ENCODE measurements at regions not wholly inside any gene's neighbourhood (a gene's known extent, or its start where the extent isn't known, plus 50 kb on each side); places are given as distances from the start of the nearest gene placed in this dataset.

DNA sequence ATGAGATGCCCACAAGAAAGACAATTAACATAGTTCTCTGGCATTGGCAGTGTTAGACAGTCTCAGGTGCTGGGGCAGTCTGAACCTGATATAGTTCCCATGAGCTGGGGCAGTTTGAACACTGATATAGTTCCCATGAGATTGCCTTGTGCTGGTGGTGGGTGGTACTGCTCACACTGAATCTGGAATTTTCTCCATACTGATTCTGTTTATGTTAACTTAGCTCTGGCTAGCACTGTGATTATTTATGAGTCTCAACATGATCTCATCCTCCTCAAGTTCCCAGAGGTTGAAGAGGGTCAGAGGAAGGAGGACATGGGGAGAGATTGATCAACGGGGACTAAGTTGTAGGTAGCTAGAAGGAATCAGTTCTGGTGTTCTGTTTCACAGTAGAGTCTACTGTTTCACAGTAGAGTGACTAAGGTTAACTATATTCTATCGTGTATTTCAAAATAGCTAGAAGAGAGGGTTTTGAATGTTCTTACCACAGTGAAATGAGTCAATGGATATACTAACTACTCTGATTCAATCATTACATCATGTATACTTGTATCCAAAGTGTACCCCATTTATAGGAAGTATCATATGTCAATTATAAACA, 379.9 kb downstream of the ADAM29 start:
- no peaks in the 10 kb centered on the region for H3K4me1 ChIP-seq (ENCODE audit: insufficient read depth)
- no peaks in the 10 kb centered on the region for H3K27me3 Mint-ChIP-seq (ENCODE audit: insufficient read depth, low read depth, poor library complexity)
- H3K36me3 Mint-ChIP-seq (ENCODE audit: low read depth), result no peaks in the 10 kb centered on the region
- no peak overlapping the region for H3K4me3 Mint-ChIP-seq
- H3K4me2 ChIP-seq, result no peak overlapping the region
- no peaks in the 10 kb centered on the region for H4K20me1 ChIP-seq (replicated peaks; ENCODE audit: insufficient read depth)
- no peak overlapping the region for H3K27ac Mint-ChIP-seq
- H3K79me2 ChIP-seq (replicated peaks; ENCODE audit: insufficient read depth), result no peaks in the 10 kb centered on the region
- H3K36me3 ChIP-seq (ENCODE audit: insufficient read depth), result no peaks in the 10 kb centered on the region
- no peaks in the 10 kb centered on the region for H3K4me1 Mint-ChIP-seq
- H3K27me3 ChIP-seq (ENCODE audit: insufficient read depth), result no peaks in the 10 kb centered on the region
- TF ChIP-seq NANOG (IDR thresholded peaks at IDR 0.05; ENCODE audit: borderline replicate concordance) (no peak), JUNB (IDR thresholded peaks at IDR 0.05; ENCODE audit: unreplicated experiment) (no peak), EZH2phosphoT487 (IDR thresholded peaks at IDR 0.05; ENCODE audit: unreplicated experiment) (no peak), STAT1 (IDR thresholded peaks at IDR 0.05; ENCODE audit: unreplicated experiment) (no peak)
- TF ChIP-seq, protein P1, sequence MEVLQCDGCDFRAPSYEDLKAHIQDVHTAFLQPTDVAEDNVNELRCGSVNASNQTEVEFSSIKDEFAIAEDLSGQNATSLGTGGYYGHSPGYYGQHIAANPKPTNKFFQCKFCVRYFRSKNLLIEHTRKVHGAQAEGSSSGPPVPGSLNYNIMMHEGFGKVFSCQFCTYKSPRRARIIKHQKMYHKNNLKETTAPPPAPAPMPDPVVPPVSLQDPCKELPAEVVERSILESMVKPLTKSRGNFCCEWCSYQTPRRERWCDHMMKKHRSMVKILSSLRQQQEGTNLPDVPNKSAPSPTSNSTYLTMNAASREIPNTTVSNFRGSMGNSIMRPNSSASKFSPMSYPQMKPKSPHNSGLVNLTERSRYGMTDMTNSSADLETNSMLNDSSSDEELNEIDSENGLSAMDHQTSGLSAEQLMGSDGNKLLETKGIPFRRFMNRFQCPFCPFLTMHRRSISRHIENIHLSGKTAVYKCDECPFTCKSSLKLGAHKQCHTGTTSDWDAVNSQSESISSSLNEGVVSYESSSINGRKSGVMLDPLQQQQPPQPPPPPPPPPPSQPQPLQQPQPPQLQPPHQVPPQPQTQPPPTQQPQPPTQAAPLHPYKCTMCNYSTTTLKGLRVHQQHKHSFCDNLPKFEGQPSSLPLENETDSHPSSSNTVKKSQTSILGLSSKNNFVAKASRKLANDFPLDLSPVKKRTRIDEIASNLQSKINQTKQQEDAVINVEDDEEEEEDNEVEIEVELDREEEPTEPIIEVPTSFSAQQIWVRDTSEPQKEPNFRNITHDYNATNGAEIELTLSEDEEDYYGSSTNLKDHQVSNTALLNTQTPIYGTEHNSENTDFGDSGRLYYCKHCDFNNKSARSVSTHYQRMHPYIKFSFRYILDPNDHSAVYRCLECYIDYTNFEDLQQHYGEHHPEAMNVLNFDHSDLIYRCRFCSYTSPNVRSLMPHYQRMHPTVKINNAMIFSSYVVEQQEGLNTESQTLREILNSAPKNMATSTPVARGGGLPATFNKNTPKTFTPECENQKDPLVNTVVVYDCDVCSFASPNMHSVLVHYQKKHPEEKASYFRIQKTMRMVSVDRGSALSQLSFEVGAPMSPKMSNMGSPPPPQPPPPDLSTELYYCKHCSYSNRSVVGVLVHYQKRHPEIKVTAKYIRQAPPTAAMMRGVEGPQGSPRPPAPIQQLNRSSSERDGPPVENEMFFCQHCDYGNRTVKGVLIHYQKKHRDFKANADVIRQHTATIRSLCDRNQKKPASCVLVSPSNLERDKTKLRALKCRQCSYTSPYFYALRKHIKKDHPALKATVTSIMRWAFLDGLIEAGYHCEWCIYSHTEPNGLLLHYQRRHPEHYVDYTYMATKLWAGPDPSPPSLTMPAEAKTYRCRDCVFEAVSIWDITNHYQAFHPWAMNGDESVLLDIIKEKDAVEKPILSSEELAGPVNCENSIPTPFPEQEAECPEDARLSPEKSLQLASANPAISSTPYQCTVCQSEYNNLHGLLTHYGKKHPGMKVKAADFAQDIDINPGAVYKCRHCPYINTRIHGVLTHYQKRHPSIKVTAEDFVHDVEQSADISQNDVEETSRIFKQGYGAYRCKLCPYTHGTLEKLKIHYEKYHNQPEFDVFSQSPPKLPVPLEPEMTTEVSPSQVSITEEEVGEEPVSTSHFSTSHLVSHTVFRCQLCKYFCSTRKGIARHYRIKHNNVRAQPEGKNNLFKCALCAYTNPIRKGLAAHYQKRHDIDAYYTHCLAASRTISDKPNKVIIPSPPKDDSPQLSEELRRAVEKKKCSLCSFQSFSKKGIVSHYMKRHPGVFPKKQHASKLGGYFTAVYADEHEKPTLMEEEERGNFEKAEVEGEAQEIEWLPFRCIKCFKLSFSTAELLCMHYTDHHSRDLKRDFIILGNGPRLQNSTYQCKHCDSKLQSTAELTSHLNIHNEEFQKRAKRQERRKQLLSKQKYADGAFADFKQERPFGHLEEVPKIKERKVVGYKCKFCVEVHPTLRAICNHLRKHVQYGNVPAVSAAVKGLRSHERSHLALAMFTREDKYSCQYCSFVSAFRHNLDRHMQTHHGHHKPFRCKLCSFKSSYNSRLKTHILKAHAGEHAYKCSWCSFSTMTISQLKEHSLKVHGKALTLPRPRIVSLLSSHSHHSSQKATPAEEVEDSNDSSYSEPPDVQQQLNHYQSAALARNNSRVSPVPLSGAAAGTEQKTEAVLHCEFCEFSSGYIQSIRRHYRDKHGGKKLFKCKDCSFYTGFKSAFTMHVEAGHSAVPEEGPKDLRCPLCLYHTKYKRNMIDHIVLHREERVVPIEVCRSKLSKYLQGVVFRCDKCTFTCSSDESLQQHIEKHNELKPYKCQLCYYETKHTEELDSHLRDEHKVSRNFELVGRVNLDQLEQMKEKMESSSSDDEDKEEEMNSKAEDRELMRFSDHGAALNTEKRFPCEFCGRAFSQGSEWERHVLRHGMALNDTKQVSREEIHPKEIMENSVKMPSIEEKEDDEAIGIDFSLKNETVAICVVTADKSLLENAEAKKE (CRISPR knock-in tag; IDR thresholded peaks at IDR 0.05), result no peak
- TF ChIP-seq, protein P2, sequence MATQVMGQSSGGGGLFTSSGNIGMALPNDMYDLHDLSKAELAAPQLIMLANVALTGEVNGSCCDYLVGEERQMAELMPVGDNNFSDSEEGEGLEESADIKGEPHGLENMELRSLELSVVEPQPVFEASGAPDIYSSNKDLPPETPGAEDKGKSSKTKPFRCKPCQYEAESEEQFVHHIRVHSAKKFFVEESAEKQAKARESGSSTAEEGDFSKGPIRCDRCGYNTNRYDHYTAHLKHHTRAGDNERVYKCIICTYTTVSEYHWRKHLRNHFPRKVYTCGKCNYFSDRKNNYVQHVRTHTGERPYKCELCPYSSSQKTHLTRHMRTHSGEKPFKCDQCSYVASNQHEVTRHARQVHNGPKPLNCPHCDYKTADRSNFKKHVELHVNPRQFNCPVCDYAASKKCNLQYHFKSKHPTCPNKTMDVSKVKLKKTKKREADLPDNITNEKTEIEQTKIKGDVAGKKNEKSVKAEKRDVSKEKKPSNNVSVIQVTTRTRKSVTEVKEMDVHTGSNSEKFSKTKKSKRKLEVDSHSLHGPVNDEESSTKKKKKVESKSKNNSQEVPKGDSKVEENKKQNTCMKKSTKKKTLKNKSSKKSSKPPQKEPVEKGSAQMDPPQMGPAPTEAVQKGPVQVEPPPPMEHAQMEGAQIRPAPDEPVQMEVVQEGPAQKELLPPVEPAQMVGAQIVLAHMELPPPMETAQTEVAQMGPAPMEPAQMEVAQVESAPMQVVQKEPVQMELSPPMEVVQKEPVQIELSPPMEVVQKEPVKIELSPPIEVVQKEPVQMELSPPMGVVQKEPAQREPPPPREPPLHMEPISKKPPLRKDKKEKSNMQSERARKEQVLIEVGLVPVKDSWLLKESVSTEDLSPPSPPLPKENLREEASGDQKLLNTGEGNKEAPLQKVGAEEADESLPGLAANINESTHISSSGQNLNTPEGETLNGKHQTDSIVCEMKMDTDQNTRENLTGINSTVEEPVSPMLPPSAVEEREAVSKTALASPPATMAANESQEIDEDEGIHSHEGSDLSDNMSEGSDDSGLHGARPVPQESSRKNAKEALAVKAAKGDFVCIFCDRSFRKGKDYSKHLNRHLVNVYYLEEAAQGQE (IDR thresholded peaks at IDR 0.05; ENCODE audit: unreplicated experiment), result no peak
- no peak overlapping the region for H3K27ac ChIP-seq (ENCODE audit: low read depth)
- no peak for ATAC-seq
- DNase-seq (ENCODE audit: low spot score), result no peak
- H3K9me3 Mint-ChIP-seq, result no peaks in the 10 kb centered on the region; the same call in 2 of the 3 replicates
- no peaks in the 10 kb centered on the region for H3F3A ChIP-seq (replicated peaks; ENCODE audit: low read depth)
- H2AFZ ChIP-seq, result no peak overlapping the region
- no peak overlapping the region for H3K4me3 ChIP-seq
- H3K9me2 ChIP-seq (ENCODE audit: insufficient read depth), result no peaks in the 10 kb centered on the region

All from GM23338 (cell line).